NB4 (cell line): ENCODE measurements at regions not wholly inside any gene's neighbourhood (a gene's known extent, or its start where the extent isn't known, plus 50 kb on each side); places are given as distances from the start of the nearest gene placed in this dataset.
A peak's percentile ranks its signal among the peaks of the same experiment; 100 is the strongest.

Experiments used
- DNase-seq: peaks from one replicate; pipeline ENCODE4 v3.0.0; 2010; ENCODE audit warnings: low read depth
- H3K4me3 ChIP-seq: one replicate; pipeline ENCODE4 v1.5.1; 2011; ENCODE audit warnings: mild to moderate bottlenecking, low read depth, low read length, moderate library complexity
- CTCF ChIP-seq: IDR thresholded peaks from one replicate; pipeline ENCODE4 v1.5.1; 2012; ENCODE audit warnings: low read depth, low read length
- MAX ChIP-seq: IDR thresholded peaks from 2 replicates; pipeline ENCODE4 v1.6.1; 2011; ENCODE audit warnings: low read depth, low read length
- MYC ChIP-seq: IDR thresholded peaks from 2 replicates; pipeline ENCODE4 v1.6.1; 2011; ENCODE audit warnings: low read depth, low read length
- POLR2A ChIP-seq: IDR thresholded peaks from 2 replicates; pipeline ENCODE4 v1.6.1; 2011; ENCODE audit warnings: mild to moderate bottlenecking; ENCODE audit not compliant: insufficient read length; ENCODE audit errors: extremely low read depth

GRCh38 chr3:81432456-81432855 is 329.0 kb downstream of the GBE1 start:
- TF ChIP-seq MYC (no peak), POLR2A (no peak), CTCF (no peak), MAX (no peak)
- DNase-seq, result no peak
- H3K4me3 ChIP-seq, result no peak overlapping the region

GRCh38 chr3:81426826-81427577 is 334.4 kb downstream of the GBE1 start:
- no peak overlapping the region for H3K4me3 ChIP-seq
- DNase-seq, result no peak
- TF ChIP-seq CTCF, result no peak
- no peak for TF ChIP-seq MYC
- no peak for TF ChIP-seq MAX
- no peak for TF ChIP-seq POLR2A

- no peak overlapping the region for H3K4me3 ChIP-seq
- DNase-seq, result no peak
- TF ChIP-seq MAX (no peak), CTCF (no peak), POLR2A (no peak), MYC (no peak)
Observed at GRCh38 chr3:81425198-81425868, 336.1 kb downstream of the GBE1 start.

- peak; percentile 12 for DNase-seq
- H3K4me3 ChIP-seq, result no peak overlapping the region
- no peak for TF ChIP-seq MYC
- no peak for TF ChIP-seq MAX
- no peak for TF ChIP-seq POLR2A
- TF ChIP-seq CTCF, result no peak
Observed at GRCh38 chr3:81419228-81419627, 342.2 kb downstream of the GBE1 start.

GRCh38 chr3:81416812-81417211 is 344.6 kb downstream of the GBE1 start:
- TF ChIP-seq MYC (no peak), POLR2A (no peak), MAX (no peak), CTCF (no peak)
- no peak for DNase-seq
- no peak overlapping the region for H3K4me3 ChIP-seq
